ENCODE measurements at regions not wholly inside any gene's neighbourhood (a gene's known extent, or its start where the extent isn't known, plus 50 kb on each side); places are given as distances from the start of the nearest gene placed in this dataset.

DNA sequence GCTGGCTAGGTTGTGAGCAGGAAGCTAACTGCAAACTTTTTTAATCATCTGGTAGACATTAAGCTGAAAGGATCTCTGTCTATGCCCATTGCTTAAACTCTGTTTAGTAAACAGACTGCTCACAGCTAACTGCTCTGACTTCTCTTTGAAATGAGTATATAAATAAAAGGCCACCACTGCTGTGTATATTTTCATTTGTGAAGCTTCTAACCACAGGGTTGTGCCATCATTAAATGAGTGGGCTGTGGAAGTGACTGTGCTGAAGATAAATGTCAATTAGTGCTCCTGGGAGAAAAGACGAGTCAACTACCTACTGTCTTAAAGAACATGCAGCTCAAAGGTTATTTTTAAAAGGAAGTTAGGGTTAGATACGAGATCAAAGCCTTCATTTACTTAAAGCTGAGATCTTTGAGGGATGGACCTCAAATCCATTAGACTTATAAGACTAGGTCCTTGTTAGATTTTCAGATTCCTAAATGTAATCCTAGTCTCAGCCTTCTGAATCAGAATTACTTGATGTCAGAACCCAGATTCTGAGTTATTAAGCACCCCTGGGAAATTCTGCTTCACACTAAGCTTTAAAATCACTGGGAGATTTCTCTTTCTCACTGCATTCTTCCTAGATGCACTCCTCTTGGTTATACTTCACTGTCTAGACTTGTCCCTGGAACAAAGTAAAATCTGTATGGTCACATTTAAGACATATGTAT, 213.1 kb upstream of the FLRT2 start:
- TF ChIP-seq, protein P1, sequence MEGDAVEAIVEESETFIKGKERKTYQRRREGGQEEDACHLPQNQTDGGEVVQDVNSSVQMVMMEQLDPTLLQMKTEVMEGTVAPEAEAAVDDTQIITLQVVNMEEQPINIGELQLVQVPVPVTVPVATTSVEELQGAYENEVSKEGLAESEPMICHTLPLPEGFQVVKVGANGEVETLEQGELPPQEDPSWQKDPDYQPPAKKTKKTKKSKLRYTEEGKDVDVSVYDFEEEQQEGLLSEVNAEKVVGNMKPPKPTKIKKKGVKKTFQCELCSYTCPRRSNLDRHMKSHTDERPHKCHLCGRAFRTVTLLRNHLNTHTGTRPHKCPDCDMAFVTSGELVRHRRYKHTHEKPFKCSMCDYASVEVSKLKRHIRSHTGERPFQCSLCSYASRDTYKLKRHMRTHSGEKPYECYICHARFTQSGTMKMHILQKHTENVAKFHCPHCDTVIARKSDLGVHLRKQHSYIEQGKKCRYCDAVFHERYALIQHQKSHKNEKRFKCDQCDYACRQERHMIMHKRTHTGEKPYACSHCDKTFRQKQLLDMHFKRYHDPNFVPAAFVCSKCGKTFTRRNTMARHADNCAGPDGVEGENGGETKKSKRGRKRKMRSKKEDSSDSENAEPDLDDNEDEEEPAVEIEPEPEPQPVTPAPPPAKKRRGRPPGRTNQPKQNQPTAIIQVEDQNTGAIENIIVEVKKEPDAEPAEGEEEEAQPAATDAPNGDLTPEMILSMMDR (IDR thresholded peaks at IDR 0.05): no peak
- TF ChIP-seq POLR2A (IDR thresholded peaks at IDR 0.05) (no peak), POLR2AphosphoS5 (IDR thresholded peaks at IDR 0.05) (no peak), EP300 (IDR thresholded peaks at IDR 0.05) (no peak)

Data from sigmoid colon (tissue), 4 donors.